Suprapubic skin (tissue), 3 donors: ENCODE measurements at regions not wholly inside any gene's neighbourhood (a gene's known extent, or its start where the extent isn't known, plus 50 kb on each side); places are given as distances from the start of the nearest gene placed in this dataset.

ENCODE experiments used
- CTCF ChIP-seq, 2 donors: fragments of 200-600 bp in 1 of 2; fragments of 450-650 bp in 1 of 2; sonication (generic) in 1 of 2; IDR thresholded peaks; one replicate each; pipeline ENCODE4 v1.5.1; 2016 to 2019; ENCODE audit warnings: antibody characterized with exemption in 2 of 2, mild to moderate bottlenecking in 1 of 2, moderate library complexity in 1 of 2
- EP300 ChIP-seq: sonication (generic); formaldehyde crosslinking; IDR thresholded peaks from one replicate; pipeline ENCODE4 v1.6.1; 2017; ENCODE audit warnings: antibody characterized with exemption
- POLR2A ChIP-seq, 2 donors: fragments of 450-650 bp; IDR thresholded peaks; one replicate each; pipeline ENCODE4 v1.6.1; 2017; ENCODE audit warnings: antibody characterized with exemption in 2 of 2, mild to moderate bottlenecking in 2 of 2, moderate library complexity in 2 of 2

GRCh38 chr2:19815746-19816145 is 86.0 kb downstream of the TTC32 start:
- no peak for TF ChIP-seq CTCF (IDR thresholded peaks at IDR 0.05)
- no peak for TF ChIP-seq POLR2A (IDR thresholded peaks at IDR 0.05)
- no peak for TF ChIP-seq EP300
